Sigmoid colon (tissue), 4 donors: ENCODE measurements at regions not wholly inside any gene's neighbourhood (a gene's known extent, or its start where the extent isn't known, plus 50 kb on each side); places are given as distances from the start of the nearest gene placed in this dataset.

ENCODE experiments used
- CTCF ChIP-seq, 4 experiments: fragments of 450-650 bp in 3 of 4; fragments of 200-600 bp in 1 of 4; IDR thresholded peaks; one replicate each; pipeline ENCODE4 v1.5.1; 2016 to 2019; ENCODE audit warnings: antibody characterized with exemption in 4 of 4, mild to moderate bottlenecking in 3 of 4, moderate library complexity in 2 of 4
- EP300 ChIP-seq, 4 donors: sonication (generic); formaldehyde crosslinking; IDR thresholded peaks; one replicate each; pipeline ENCODE4 v1.6.1; 2017; ENCODE audit warnings: antibody characterized with exemption in 4 of 4
- POLR2A ChIP-seq, 2 donors: fragments of 450-650 bp; IDR thresholded peaks; one replicate each; pipeline ENCODE4 v1.6.1; 2016; ENCODE audit warnings: antibody characterized with exemption in 2 of 2, mild to moderate bottlenecking in 2 of 2, moderate library complexity in 2 of 2
- POLR2AphosphoS5 ChIP-seq, 4 donors: sonication (generic); formaldehyde crosslinking; IDR thresholded peaks; one replicate each; pipeline ENCODE4 v1.6.1; 2017; ENCODE audit warnings: antibody characterized with exemption in 4 of 4

- TF ChIP-seq CTCF (IDR thresholded peaks at IDR 0.05) (no peak), POLR2AphosphoS5 (IDR thresholded peaks at IDR 0.05) (no peak), POLR2A (IDR thresholded peaks at IDR 0.05) (no peak), EP300 (IDR thresholded peaks at IDR 0.05) (no peak)
These were observed 147.5 kb upstream of the CIBAR2 start for GRCh38 chr16:85259832-85260167.
